LNCaP clone FGC (cell line): ENCODE measurements at regions not wholly inside any gene's neighbourhood (a gene's known extent, or its start where the extent isn't known, plus 50 kb on each side); places are given as distances from the start of the nearest gene placed in this dataset.

Experiments
- DNase-seq: peaks from one replicate; pipeline ENCODE4 v3.0.0-alpha.2; 2011; ENCODE audit warnings: low read depth
- H3K4me3 ChIP-seq: 2 replicates; pipeline ENCODE4 v1.5.1; 2011; ENCODE audit warnings: mild to moderate bottlenecking, low read depth, low read length, control low read depth
- TF ChIP-seq, protein P1 (sequence below): IDR thresholded peaks from 2 replicates; pipeline ENCODE4 v1.5.1; 2012; ENCODE audit warnings: mild to moderate bottlenecking; ENCODE audit not compliant: control insufficient read depth, insufficient read depth; ENCODE audit errors: extremely low read depth

DNA sequence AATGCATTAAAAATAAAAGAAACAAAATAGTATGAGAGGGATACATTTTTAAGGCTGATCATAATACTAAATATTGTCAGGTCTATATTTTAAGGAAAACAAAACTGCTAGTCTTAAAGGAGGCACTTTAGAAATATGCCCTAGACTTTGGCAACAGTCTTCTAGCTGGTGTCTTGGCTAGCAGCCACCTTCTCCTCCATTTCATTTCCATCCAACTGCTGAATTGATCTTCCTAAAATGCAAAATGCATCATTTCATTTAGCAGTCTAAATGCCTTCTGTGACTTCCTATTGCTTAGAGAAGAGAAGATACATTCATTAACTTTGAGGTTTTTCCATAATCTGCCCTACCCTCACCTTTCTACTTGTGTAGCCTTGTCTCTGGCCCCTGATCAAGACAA, 1404.1 kb downstream of the CDH11 start:
- H3K4me3 ChIP-seq: no peak overlapping the region
- no peak for DNase-seq
- TF ChIP-seq, protein P1, sequence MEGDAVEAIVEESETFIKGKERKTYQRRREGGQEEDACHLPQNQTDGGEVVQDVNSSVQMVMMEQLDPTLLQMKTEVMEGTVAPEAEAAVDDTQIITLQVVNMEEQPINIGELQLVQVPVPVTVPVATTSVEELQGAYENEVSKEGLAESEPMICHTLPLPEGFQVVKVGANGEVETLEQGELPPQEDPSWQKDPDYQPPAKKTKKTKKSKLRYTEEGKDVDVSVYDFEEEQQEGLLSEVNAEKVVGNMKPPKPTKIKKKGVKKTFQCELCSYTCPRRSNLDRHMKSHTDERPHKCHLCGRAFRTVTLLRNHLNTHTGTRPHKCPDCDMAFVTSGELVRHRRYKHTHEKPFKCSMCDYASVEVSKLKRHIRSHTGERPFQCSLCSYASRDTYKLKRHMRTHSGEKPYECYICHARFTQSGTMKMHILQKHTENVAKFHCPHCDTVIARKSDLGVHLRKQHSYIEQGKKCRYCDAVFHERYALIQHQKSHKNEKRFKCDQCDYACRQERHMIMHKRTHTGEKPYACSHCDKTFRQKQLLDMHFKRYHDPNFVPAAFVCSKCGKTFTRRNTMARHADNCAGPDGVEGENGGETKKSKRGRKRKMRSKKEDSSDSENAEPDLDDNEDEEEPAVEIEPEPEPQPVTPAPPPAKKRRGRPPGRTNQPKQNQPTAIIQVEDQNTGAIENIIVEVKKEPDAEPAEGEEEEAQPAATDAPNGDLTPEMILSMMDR: no peak

DNA sequence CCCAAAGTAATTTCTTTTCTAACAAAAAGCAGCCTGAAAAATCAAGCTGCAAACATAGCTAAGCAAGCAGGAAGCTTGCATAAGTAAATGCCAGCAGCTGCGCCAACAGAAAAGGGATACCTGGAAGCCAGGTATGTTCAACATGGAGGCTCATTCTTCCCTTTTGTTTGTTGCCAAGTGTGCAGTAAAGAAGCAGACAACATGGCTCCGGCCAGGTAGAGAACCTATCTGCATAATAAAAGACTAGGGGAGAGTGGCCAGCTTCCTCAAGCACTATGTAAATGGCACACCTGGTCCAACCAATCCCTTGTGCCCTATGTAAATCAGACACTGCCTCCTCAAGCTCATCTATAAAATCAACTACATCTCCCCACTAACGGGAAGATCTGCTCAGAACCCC, 1407.0 kb downstream of the CDH11 start:
- TF ChIP-seq, protein P1: no peak
- no peak overlapping the region for H3K4me3 ChIP-seq
- DNase-seq: peak; percentile 4

DNA sequence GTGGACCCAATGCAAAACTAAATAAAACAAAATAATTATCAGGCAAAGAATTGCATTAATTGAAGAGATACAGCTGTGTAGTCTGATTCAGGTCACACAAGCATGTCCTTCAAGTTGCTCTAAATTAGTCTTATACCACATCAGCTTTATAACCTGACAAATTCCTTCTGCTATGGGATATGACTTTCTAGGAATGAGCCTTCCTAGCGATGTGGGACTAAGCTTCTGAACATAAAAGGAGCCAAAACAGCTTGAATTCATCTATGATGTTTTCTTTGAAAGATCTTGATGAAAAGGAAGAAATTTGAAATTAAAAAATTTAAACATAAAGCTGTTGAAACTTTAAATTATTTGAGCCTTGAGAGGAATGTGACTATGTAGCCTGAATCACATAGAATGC, 1409.1 kb downstream of the CDH11 start:
- no peak overlapping the region for H3K4me3 ChIP-seq
- TF ChIP-seq, protein P1: no peak
- no peak for DNase-seq

DNA sequence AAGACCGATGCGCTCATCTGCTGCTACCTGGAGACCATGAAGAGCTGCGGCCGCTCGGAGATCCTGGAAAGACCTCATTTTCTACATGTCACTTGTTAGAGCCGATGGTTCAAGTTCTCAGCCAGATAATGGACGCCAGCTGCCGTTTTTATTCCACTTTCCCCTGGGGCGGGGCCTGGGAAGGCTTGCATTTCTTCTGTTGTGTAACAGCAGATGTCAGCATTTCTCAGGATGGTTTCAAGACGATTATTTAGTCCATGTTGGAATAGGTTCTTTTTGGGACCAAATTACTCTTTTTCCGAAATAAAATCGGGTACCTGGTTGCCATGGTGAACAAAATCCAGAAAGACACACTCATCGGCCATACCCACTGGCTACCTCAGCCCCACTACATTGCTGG, 1418.3 kb downstream of the CDH11 start:
- DNase-seq: no peak
- no peak overlapping the region for H3K4me3 ChIP-seq
- TF ChIP-seq, protein P1: no peak

DNA sequence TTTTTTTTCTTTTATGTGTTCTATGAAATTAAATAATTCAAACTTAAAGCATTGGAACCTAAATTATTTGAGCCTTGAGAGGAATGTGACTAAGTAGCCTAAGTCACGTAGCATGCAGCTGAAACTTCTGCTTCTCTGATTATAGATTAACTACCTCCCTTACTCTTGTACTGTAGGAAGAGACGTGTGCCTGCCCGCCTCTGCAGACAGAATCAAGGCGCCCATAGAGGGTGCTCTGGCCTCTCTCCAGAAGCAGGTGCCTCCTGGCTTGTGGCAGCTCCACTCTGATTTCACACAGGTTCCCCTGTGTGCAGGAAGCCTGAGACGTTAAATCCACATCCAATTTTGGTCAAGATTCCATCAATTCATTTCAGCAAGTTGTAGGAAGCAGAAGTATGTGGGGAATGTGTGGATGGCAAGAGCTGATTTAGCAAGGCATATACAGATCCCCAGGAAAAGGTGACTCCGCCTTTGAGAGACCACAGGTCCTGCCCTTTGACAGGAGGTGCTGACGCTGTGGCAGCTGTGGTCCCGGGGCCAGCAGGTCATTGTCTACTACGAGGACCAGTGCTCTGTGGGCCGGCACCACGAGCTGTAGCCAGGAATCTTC, 1418.8 kb downstream of the CDH11 start:
- no peak for DNase-seq
- TF ChIP-seq, protein P1: no peak

DNA sequence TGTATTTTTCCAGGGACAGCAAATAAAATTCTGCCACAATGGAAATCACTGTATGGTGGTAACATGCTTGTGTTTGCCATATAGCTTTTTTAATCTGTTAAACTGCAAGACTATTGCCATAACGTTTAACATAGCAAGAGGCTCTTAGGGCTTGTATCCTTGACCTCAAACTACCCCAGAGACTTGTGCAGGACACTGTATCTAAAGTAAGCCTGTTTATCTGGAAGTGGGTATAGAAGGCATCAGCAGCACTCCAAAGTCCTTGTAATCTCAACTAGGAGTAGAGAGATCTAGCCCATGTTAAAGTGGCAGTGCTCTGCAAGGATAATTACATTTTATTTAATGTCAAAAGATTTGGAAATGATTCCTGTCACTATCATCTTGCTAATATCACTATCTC, 1424.1 kb downstream of the CDH11 start:
- DNase-seq: no peak
- H3K4me3 ChIP-seq: no peak overlapping the region
- TF ChIP-seq, protein P1: no peak

More for the DNA sequence above, 1418.8 kb downstream of the CDH11 start:
- H3K4me3 ChIP-seq: no peak overlapping the region

DNA sequence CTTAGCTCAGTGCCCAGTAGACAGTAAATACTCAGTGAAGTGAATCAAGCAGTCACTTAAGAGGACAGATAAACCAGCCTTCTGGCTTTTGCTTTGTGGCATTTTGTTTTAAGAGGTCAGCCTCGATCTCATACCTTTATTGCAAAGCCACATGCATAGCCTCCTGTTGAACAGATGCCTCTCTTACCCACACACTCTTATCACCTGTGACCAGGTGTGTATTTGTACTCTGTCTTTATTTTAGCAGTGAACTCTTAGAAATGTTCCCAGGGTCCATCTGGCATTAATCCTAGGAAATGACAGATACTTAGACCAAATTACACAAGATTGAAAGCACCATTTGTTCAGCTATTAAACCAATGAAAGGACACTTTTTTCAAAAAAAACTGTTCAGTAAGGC, 1426.5 kb downstream of the CDH11 start:
- DNase-seq: no peak
- TF ChIP-seq, protein P1: no peak
- no peak overlapping the region for H3K4me3 ChIP-seq
